ENCODE measurements at regions not wholly inside any gene's neighbourhood (a gene's known extent, or its start where the extent isn't known, plus 50 kb on each side); places are given as distances from the start of the nearest gene placed in this dataset.

DNA sequence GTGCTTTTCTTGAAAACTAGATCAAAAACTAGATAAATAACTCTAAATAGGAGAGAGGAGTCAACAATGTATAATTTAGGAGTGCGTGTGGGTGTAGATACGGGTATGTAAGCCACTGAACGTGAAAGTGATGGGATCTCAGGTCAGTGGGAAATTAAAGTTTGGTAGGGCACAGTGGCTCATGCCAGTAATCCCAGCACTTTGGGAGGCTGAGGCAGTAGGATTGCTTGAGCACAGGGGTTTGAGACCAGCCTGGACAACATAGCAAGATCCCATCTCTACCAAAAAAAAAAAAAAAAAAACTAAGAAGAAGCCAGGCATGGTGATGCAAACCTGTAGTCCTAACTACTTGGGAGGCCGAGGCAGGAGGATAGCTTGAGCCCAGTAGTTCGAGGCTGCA lies 247.1 kb downstream of the ANAPC1 start:
- DNase-seq (ENCODE audit: low spot score), result no peak

GRCh38 chr2:111638274-111638877 lies 245.6 kb downstream of the ANAPC1 start:
- no peak for DNase-seq (ENCODE audit: low spot score)

GRCh38 chr2:111640480-111640879 lies 243.5 kb downstream of the ANAPC1 start:
- no peak for DNase-seq (ENCODE audit: low spot score)

DNA sequence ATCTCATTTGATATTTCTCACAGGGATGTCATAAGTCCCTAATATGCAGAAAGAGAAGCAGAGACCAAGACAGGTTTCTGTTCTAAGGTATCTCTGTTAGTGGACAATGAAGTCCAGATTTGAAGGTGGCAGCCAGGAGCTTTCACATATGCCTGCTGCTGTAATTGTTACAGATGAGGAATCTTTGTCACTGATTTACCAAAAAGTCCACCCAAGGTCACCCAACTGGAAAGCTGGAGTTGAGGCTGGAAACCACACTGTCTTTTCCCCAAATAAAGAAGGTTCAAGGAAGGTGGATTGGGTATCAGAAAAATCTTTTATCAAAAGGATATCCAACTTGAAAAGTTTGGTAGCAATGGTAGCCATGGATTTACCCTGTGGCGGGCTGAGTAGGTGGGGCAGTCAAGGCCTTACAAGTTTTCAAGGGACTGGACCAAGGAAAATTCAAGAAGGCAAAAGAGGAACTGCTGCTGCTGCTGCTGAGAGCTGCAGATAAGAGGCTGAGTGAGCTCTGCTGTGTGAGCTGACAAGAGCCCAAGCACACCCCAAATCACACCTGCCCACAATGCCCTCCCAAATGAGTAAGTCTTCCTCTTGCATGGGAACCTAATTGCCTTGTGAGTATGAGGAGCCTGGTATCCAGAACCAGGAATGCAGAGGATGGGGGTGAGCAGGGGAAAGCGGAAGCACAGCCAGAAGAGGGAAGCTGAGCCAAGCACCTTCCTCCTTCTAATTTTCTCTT lies 241.2 kb downstream of the ANAPC1 start:
- DNase-seq (ENCODE audit: low spot score), result no peak

GRCh38 chr2:111643759-111644158 lies 240.2 kb downstream of the ANAPC1 start:
- no peak for DNase-seq (ENCODE audit: low spot score)

GRCh38 chr2:111647359-111647758 lies 236.6 kb downstream of the ANAPC1 start:
- DNase-seq (ENCODE audit: low spot score), result no peak

DNA sequence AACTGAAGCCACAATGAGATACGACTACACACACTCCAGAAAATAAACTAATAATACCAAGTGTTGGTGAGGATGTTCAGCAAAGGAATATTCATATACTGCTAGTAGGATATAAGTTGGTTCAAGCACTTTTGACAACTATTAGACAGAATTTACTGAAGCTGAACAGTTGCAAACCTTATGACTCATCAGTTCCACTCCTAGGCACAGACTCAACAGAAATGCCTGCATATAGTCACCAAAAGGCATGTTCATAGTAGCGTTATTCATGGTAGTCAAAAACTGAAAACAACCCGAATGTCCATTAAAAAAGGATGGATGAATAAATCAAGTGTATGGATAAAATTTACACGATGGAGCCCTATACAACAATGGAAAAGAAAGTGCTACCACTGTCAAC lies 232.0 kb downstream of the ANAPC1 start:
- DNase-seq (ENCODE audit: low spot score), result no peak

DNA sequence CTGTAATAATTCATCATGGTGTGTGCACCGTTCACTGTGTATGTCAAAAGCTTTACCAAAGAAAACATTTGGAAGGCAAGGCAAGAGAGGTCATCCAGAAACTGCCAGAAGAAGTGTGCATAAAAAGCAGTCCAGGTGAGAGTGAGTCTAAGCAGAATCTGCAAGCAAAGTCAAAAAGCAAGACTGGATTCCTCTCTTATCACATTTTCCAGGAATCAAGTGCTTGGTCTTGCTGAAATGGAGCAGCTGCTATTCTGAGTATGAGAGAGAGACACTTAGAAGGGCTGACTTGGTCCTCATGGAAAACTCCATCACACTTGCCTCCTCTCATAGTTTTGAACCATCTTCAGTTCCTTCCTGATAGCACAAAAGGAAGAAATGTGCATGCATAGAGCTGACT lies 231.3 kb downstream of the ANAPC1 start:
- no peak for DNase-seq (ENCODE audit: low spot score)

GRCh38 chr2:111653103-111653624 lies 230.8 kb downstream of the ANAPC1 start:
- no peak for DNase-seq (ENCODE audit: low spot score)

DNA sequence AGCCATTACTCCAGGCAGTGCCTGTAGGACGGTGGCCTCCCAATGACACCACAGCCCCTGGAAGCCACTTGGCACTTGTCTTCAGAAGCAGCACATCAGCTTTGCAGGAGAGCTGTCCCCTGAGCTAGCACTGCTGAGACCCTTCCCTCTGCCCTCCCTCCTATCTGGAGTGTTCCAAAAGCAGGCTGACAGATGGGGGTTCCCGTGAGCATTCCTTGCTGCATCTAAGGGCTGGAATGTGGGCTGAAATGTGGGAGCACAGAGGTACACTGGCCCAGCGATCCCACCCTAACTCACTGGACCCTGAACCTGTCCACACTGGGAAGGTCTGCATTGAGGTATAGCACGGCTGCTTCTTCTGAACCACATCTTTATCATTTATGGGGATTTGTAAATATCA lies 230.1 kb downstream of the ANAPC1 start:
- DNase-seq (ENCODE audit: low spot score), result no peak

DNA sequence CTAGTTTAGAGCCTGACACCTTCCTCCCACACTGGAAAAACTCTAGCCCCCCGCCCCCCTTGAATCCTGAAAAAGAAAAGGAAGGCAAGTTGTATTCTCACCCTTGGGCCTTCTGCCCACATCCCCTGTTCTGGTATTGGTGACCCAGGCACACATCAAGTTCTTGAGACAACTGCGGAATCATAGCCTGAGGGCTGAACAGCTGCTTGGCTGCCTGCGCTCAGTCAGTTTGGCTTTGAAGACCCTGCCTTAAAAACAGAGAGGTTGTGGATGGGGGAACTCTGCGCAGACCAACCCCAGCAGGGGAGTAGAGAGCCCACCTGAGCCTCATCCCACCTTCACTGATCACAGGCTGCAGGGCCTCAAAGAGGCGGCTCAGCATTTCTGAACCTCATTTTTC lies 229.2 kb downstream of the ANAPC1 start:
- no peak for DNase-seq (ENCODE audit: low spot score)

GRCh38 chr2:111656436-111656835 lies 227.6 kb downstream of the ANAPC1 start:
- no peak for DNase-seq (ENCODE audit: low spot score)

GRCh38 chr2:111656894-111657293 lies 227.1 kb downstream of the ANAPC1 start:
- no peak for DNase-seq (ENCODE audit: low spot score)

GRCh38 chr2:111657351-111657975 lies 226.5 kb downstream of the ANAPC1 start:
- DNase-seq (ENCODE audit: low spot score), result no peak

DNA sequence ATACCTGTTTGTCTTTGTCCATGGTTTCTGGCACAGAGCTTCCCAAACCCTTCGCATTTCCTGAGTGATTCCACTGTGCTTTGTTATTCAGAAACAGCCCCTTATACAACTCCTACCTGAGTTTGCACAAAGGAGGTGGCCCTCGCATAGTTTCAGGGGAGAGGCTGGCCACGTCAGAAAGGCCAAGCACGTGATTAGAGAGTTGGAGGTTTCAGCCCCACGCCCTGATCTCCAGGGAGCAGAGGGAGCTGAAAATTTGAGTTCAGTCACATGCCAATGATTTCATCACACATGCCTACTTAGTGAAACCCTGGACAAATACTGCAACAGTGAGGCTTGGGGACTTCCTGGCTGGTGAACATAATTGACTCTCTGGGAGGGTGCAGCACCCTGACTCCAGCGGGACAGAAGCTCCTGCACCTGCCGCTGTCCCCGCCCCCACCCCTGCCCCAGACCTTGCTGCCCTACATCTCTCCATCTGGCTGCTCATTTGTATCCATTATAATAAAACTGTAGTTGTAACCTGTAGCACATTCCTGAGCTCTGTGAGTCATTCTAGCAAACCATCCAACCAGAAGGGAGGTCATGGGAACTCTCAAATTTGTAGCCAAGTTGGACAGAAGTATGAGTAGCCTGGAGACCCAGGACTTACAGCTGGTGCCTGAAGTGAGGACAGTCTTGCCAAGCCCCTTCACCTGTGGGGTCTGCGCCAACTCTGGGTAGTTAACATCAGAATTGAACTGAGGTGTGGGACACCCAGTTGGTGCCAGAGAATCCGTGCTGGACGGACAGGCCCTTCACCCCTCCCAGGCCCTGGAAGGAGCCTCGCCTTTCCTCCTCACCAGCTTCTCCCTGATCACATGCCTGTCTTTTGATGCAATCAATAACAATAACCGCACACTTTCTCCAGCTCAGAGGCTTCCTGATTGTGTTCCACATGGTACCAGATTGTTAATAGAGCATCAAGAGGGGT lies 224.3 kb downstream of the ANAPC1 start:
- no peak for DNase-seq (ENCODE audit: low spot score)

DNA sequence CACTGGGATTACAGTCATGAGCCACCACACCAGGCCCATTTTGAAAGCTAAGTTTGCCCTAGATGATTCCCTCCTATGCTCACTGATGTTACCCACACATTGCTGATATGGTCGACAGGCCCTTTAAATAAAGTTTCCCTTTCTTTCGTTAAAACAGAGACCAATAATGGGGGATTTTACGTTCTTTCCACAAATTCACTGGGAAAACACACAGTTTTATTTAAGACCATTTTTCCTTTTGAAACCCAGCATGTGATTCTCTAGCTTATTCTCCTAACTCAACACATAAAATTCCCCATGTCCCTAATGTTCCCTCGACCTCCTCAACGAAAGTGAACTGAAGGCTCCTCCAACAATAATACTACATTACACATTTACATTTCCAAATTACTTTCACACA lies 223.2 kb downstream of the ANAPC1 start:
- DNase-seq (ENCODE audit: low spot score), result no peak

- no peak for DNase-seq (ENCODE audit: low spot score)
Measured at GRCh38 chr2:111661286-111661940, 222.6 kb downstream of the ANAPC1 start.

- no peak for DNase-seq (ENCODE audit: low spot score)
Measured at GRCh38 chr2:111662039-111662770, 221.8 kb downstream of the ANAPC1 start.

GRCh38 chr2:111662771-111663470 lies 221.1 kb downstream of the ANAPC1 start:
- DNase-seq (ENCODE audit: low spot score), result no peak

Data from SK-N-DZ (cell line).